GM21529 (cell line): ENCODE measurements at regions not wholly inside any gene's neighbourhood (a gene's known extent, or its start where the extent isn't known, plus 50 kb on each side); places are given as distances from the start of the nearest gene placed in this dataset.

Experiments
- ATAC-seq: cut with Tn5 transposase; IDR thresholded peaks from one replicate; pipeline ENCODE4 v1.9.1; 2021; ENCODE audit not compliant: unreplicated experiment

GRCh38 chr7:46530081-46530750 lies 609.1 kb upstream of the IGFBP3 start:
- no peak for ATAC-seq

- ATAC-seq = no peak
Measured at GRCh38 chr7:46527360-46527759, 606.3 kb upstream of the IGFBP3 start.

- ATAC-seq = no peak
Measured at GRCh38 chr7:46525876-46526275, 604.8 kb upstream of the IGFBP3 start.

- no peak for ATAC-seq
Measured at GRCh38 chr7:46524350-46524749, 603.3 kb upstream of the IGFBP3 start.

- no peak for ATAC-seq
Measured at GRCh38 chr7:46522354-46522906, 601.4 kb upstream of the IGFBP3 start.

- ATAC-seq = no peak
Measured at GRCh38 chr7:46518713-46519112, 597.6 kb upstream of the IGFBP3 start.

GRCh38 chr7:46515844-46516590 lies 594.9 kb upstream of the IGFBP3 start:
- no peak for ATAC-seq

- no peak for ATAC-seq
Measured at GRCh38 chr7:46513447-46513848, 592.4 kb upstream of the IGFBP3 start.

GRCh38 chr7:46512891-46513413 lies 591.9 kb upstream of the IGFBP3 start:
- no peak for ATAC-seq

GRCh38 chr7:46511442-46512215 lies 590.6 kb upstream of the IGFBP3 start:
- no peak for ATAC-seq

GRCh38 chr7:46508583-46508982 lies 587.5 kb upstream of the IGFBP3 start:
- no peak for ATAC-seq

- ATAC-seq = no peak
Measured at GRCh38 chr7:46507560-46507959, 586.5 kb upstream of the IGFBP3 start.

GRCh38 chr7:46494441-46494840 lies 573.4 kb upstream of the IGFBP3 start:
- no peak for ATAC-seq

GRCh38 chr7:46494028-46494427 lies 573.0 kb upstream of the IGFBP3 start:
- no peak for ATAC-seq

- ATAC-seq = no peak
Measured at GRCh38 chr7:46493196-46493595, 572.1 kb upstream of the IGFBP3 start.

GRCh38 chr7:46492466-46492865 lies 571.4 kb upstream of the IGFBP3 start:
- no peak for ATAC-seq

- ATAC-seq = no peak
Measured at GRCh38 chr7:46490406-46490805, 569.3 kb upstream of the IGFBP3 start.

- ATAC-seq = no peak
Measured at GRCh38 chr7:46489106-46489505, 568.0 kb upstream of the IGFBP3 start.

- no peak for ATAC-seq
Measured at GRCh38 chr7:46488607-46489006, 567.5 kb upstream of the IGFBP3 start.

- no peak for ATAC-seq
Measured at GRCh38 chr7:46486256-46487206, 565.5 kb upstream of the IGFBP3 start.
